Bronchial epithelial cell (primary cell): ENCODE measurements at regions not wholly inside any gene's neighbourhood (a gene's known extent, or its start where the extent isn't known, plus 50 kb on each side); places are given as distances from the start of the nearest gene placed in this dataset.

Experiments used
- DNase-seq: peaks from one replicate; pipeline ENCODE4 v3.0.0-alpha.2; 2010; ENCODE audit warnings: low read depth
- FAIRE-seq: peaks from 2 replicates; lab custom pipeline; 2011; peaks lifted over from hg19 to GRCh38; lab: Jason Lieb, UNC
- H3K27me3 ChIP-seq: 2 replicates; pipeline ENCODE4 v1.5.1; 2011; ENCODE audit warnings: low read length; ENCODE audit not compliant: control insufficient read depth, insufficient read depth
- H3K36me3 ChIP-seq: 2 replicates; pipeline ENCODE4 v1.5.1; 2011; ENCODE audit warnings: low read length; ENCODE audit not compliant: control insufficient read depth, insufficient read depth
- H3K4me3 ChIP-seq: 2 replicates; pipeline ENCODE4 v1.5.1; 2011; ENCODE audit warnings: mild to moderate bottlenecking, low read depth, low read length, control low read depth
- TF ChIP-seq, protein P1 (sequence below): IDR thresholded peaks from 2 replicates; pipeline ENCODE4 v1.5.1; 2011; ENCODE audit warnings: mild to moderate bottlenecking, moderate library complexity, low read length, control low read depth, inconsistent platforms; ENCODE audit not compliant: insufficient read depth, severe bottlenecking

DNA sequence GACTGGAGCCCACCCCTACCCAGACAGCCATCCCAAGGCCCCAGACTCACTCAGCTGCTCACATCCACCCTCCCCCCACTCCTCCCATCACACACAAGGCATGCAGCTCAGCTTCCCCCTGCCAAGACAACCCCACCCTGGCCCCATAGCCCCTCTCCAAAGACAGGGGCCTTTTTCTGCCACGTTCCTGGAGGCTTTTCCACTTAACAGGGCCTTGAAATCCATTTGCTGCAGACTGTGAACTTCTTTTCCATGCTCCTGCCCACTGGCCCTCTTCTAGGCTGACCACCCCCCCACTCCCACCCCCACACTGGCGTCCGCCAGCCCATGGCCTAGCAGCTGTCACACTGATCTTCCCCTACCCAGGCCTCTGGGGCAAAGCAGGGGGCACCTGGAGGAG is 76.0 kb downstream of the PJA1 start:
- FAIRE-seq (no peak), DNase-seq (no peak)
- Histone ChIP-seq H3K27me3 (no peaks in the 10 kb centered on the region), H3K4me3 (no peak overlapping the region), H3K36me3 (no peaks in the 10 kb centered on the region)
- TF ChIP-seq, protein P1, sequence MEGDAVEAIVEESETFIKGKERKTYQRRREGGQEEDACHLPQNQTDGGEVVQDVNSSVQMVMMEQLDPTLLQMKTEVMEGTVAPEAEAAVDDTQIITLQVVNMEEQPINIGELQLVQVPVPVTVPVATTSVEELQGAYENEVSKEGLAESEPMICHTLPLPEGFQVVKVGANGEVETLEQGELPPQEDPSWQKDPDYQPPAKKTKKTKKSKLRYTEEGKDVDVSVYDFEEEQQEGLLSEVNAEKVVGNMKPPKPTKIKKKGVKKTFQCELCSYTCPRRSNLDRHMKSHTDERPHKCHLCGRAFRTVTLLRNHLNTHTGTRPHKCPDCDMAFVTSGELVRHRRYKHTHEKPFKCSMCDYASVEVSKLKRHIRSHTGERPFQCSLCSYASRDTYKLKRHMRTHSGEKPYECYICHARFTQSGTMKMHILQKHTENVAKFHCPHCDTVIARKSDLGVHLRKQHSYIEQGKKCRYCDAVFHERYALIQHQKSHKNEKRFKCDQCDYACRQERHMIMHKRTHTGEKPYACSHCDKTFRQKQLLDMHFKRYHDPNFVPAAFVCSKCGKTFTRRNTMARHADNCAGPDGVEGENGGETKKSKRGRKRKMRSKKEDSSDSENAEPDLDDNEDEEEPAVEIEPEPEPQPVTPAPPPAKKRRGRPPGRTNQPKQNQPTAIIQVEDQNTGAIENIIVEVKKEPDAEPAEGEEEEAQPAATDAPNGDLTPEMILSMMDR: no peak

DNA sequence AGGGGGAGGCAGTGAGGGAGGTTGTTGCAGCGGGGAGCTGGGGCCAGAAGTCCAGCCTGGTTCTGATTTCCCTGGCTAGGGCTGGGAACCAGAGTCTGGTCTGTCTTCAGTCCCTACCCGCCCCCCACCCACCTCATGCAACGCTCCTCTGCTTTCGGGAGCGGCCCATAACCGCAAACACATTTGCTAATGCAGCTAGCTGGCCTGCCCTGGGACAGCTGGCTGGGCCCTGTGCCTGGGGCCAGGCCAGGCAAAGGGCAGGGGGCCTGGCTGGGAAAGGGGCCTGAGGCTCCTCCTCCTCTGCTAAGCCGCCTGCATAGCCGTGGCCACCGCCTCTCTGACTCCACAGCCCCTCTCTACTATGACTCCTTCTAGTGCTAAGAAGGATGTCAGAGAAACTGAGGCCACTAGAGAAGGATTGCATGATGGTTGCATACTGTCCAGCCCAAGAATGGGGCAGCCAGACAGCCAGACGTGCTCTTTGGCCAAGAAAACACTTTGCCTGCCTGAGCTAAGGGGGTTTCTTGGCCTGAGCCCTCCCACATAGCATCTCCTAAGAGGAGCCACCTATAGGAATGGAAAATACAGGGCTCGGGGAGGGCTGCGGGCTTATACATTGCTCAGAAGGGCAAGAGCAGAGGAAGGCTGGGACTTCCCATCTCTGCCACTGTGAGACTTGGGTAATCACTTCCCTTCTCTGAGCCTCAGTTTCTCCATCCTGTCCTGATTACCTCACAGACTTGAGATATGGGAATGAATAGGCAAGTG is 76.9 kb downstream of the PJA1 start:
- H3K36me3 ChIP-seq: no peaks in the 10 kb centered on the region
- DNase-seq: no peak
- no peak for FAIRE-seq
- H3K4me3 ChIP-seq: no peak overlapping the region
- H3K27me3 ChIP-seq: no peaks in the 10 kb centered on the region
- TF ChIP-seq, protein P1: no peak

DNA sequence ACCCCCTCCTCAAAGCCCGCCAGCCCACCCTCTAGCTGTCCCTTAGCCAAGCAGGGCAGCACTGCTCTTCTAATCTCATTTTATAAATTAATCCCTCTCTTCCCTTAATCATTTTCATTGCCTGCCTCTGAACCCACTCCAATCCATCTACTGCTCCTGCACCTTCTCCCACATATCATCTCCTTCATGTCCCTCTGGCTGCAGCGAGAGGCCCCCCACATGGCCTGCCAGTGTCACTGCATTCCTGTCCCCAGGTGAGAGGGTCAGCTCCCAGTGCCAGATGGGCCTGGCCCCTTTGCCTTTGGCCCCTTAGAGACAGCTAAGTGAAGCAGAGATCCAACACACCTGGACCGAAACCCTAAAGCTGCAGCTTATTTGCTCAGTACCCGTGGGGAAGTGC is 79.4 kb downstream of the PJA1 start:
- TF ChIP-seq, protein P1: no peak
- no peaks in the 10 kb centered on the region for H3K36me3 ChIP-seq
- DNase-seq (no peak), FAIRE-seq (no peak)
- H3K27me3 ChIP-seq: no peaks in the 10 kb centered on the region
- no peak overlapping the region for H3K4me3 ChIP-seq

DNA sequence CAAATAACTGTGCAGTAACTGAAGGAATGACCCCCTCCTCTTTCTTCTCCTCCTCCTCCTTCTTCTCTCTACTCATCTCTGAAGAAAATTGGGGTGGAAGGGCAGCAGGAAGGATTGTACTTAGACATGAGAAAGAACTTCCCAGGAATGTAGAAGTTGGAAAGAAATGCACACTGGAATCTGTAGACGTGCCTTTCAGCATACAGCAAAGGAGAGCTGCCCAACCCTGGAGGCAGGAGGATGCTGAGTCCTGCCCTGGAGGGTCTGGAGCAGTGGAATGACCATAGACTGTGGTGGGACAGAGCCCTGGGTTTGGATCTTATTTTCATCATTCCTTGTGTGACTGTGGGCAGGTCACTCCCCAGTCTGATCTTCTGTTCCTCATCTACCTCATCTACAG is 80.1 kb downstream of the PJA1 start:
- FAIRE-seq (no peak), DNase-seq (no peak)
- H3K4me3 ChIP-seq: no peak overlapping the region
- no peaks in the 10 kb centered on the region for H3K36me3 ChIP-seq
- TF ChIP-seq, protein P1: no peak
- no peaks in the 10 kb centered on the region for H3K27me3 ChIP-seq

DNA sequence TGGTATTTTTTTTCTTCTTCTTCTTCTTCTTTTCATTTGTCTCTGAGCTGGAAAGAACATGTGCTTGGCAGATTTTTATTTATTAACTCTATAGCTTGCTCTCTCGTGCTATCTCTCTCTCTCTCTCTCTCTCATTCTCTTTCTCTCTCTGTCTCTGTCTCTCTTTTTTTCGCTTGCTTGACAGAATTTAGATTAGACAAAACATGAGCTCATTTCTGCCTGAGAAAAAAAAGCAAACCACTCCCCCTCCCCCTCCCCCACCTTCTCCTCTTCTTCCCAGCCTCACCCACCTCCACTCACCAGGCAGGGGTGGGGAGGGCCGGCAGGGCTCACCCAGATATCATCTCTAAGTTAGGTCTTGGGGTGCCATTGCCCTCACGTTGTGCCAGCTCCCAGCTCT is 81.5 kb downstream of the PJA1 start:
- Histone ChIP-seq H3K4me3 (no peak overlapping the region), H3K27me3 (no peaks in the 10 kb centered on the region), H3K36me3 (no peaks in the 10 kb centered on the region)
- DNase-seq (no peak), FAIRE-seq (no peak)
- TF ChIP-seq, protein P1: no peak

DNA sequence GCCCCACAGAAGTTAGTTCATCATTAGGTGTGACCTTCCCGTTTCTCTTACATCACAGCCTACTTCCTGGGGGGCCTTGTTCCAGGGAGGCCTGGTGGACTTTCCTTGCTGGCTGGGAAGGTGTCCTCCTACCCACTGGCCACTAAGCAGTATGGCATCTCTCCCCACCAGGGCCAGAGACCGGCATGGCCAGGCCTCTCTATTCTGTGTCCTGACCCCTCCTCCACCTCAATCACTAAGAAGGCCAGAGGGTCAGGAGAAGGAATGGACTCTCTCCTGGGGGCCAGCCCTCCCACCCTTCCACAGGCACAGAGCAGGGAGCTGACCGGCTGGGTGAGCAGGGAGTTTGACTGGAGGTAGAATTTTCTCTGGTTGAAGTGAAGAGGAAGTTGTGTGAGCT is 81.9 kb downstream of the PJA1 start:
- DNase-seq (no peak), FAIRE-seq (no peak)
- TF ChIP-seq, protein P1: no peak
- Histone ChIP-seq H3K36me3 (no peaks in the 10 kb centered on the region), H3K27me3 (no peaks in the 10 kb centered on the region), H3K4me3 (no peak overlapping the region)
